ENCODE measurements at regions not wholly inside any gene's neighbourhood (a gene's known extent, or its start where the extent isn't known, plus 50 kb on each side); places are given as distances from the start of the nearest gene placed in this dataset.

GRCh38 chr6:99219788-99220187 lies 129.7 kb downstream of the FAXC start:
- intact Hi-C loops (cut with DNase I): no loop called here
- WGBS, 2 donors: 21 to 24% methylated on average over 4 of the region's 4 CpGs
- Histone ChIP-seq H3K9me3 (no peaks in the 10 kb centered on the region), H3K36me3 (no peaks in the 10 kb centered on the region), H3K4me1 (no peaks in the 10 kb centered on the region), H3K27ac (no peak overlapping the region), H3K27me3 (no peaks in the 10 kb centered on the region), H3K4me3 (no peak overlapping the region)
- TF ChIP-seq, protein P1, sequence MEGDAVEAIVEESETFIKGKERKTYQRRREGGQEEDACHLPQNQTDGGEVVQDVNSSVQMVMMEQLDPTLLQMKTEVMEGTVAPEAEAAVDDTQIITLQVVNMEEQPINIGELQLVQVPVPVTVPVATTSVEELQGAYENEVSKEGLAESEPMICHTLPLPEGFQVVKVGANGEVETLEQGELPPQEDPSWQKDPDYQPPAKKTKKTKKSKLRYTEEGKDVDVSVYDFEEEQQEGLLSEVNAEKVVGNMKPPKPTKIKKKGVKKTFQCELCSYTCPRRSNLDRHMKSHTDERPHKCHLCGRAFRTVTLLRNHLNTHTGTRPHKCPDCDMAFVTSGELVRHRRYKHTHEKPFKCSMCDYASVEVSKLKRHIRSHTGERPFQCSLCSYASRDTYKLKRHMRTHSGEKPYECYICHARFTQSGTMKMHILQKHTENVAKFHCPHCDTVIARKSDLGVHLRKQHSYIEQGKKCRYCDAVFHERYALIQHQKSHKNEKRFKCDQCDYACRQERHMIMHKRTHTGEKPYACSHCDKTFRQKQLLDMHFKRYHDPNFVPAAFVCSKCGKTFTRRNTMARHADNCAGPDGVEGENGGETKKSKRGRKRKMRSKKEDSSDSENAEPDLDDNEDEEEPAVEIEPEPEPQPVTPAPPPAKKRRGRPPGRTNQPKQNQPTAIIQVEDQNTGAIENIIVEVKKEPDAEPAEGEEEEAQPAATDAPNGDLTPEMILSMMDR (IDR thresholded peaks at IDR 0.05): no peak
- TF ChIP-seq POLR2AphosphoS5 (IDR thresholded peaks at IDR 0.05): no peak
- no peak for TF ChIP-seq EP300 (IDR thresholded peaks at IDR 0.05)
- no peak for TF ChIP-seq POLR2A (IDR thresholded peaks at IDR 0.05)
- DNase-seq: no peak

DNA sequence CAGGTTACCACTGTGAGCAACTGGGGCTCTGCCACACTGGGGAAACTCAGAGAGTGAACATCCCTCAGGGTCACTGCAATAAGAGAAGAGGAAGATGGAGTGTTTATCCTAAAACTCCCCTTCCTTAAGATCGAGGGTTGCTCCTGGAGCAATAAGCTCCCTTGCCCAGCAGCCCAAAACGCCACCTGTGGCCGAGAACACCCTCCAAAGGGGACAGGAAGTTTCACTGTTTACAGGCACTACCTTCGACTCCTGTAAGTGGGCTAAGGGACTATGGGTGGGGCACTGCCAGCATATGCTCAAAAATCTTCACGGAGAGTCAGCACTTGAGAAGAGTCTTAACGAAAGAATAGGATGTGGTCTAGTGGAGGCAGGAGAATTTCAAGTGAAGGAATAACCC lies 132.5 kb downstream of the FAXC start:
- H3K9me3 ChIP-seq: no peaks in the 10 kb centered on the region
- intact Hi-C loops (cut with DNase I): no loop called here
- no peaks in the 10 kb centered on the region for H3K36me3 ChIP-seq
- H3K4me1 ChIP-seq: no peaks in the 10 kb centered on the region
- DNase-seq: no peak
- H3K27ac ChIP-seq: no peak overlapping the region
- no peak overlapping the region for H3K4me3 ChIP-seq
- 22 to 23% methylated on average over 6 of the region's 6 CpGs for WGBS, 2 donors
- H3K27me3 ChIP-seq: no peaks in the 10 kb centered on the region
- TF ChIP-seq, protein P1 (IDR thresholded peaks at IDR 0.05): no peak
- TF ChIP-seq EP300 (IDR thresholded peaks at IDR 0.05) (no peak), POLR2AphosphoS5 (IDR thresholded peaks at IDR 0.05) (no peak), POLR2A (IDR thresholded peaks at IDR 0.05) (no peak)

DNA sequence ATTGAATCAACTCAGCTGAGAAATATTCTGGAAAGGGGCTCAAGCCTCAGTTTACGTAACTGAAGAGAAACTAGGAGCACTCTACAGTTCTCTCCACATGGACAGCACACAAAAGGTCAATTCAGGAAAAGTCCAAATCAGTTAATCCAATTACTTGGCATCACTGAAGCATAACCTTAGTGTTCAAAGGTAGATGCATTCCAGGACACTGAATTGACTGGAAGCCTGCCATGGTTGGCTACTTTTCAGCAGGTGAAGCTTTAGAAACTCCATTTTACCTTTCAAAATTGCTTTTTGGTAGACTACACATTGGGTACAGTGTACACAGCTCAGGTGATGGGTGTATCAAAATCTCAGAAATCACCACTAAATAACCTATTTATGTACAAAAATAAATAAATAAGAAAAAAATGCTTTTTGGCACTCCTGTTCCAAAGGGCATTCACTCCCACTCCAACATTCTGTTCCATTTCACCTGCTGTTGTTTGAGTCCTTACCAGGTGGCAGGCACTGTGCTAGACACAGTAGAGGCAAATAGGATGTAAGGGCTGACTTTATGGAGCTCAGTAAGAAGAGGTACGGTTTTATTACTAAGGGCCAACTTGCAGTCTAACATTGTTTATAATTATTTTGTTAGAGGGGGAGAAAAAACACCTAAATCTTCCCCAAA lies 153.4 kb downstream of the FAXC start:
- WGBS, 2 donors: 75 to 87% methylated on average over 2 of the region's 2 CpGs
- H3K36me3 ChIP-seq: no peaks in the 10 kb centered on the region
- intact Hi-C loops (cut with DNase I): no loop called here

GRCh38 chr6:99192561-99192960 lies 156.9 kb downstream of the FAXC start:
- Histone ChIP-seq H3K27me3 (no peaks in the 10 kb centered on the region), H3K4me1 (peaks cover 0 to 2% (median 0%) of the 10 kb centered on the region in 4 donors), H3K4me3 (no peak overlapping the region), H3K9me3 (no peaks in the 10 kb centered on the region), H3K36me3 (no peaks in the 10 kb centered on the region), H3K27ac (no peak overlapping the region)
- TF ChIP-seq POLR2AphosphoS5 (IDR thresholded peaks at IDR 0.05): no peak
- TF ChIP-seq EP300 (IDR thresholded peaks at IDR 0.05): no peak
- no peak for TF ChIP-seq POLR2A (IDR thresholded peaks at IDR 0.05)
- TF ChIP-seq, protein P1 (IDR thresholded peaks at IDR 0.05): no peak
- DNase-seq: no peak
- intact Hi-C loops (cut with DNase I): no loop called here
- 84 to 91% methylated on average over 4 of the region's 4 CpGs for WGBS, 2 donors

More for the DNA sequence above, 153.4 kb downstream of the FAXC start:
- no peaks in the 10 kb centered on the region for H3K9me3 ChIP-seq
- H3K4me3 ChIP-seq: no peak overlapping the region
- no peak for DNase-seq
- TF ChIP-seq, protein P1 (IDR thresholded peaks at IDR 0.05): no peak
- TF ChIP-seq EP300 (IDR thresholded peaks at IDR 0.05) (no peak), POLR2AphosphoS5 (IDR thresholded peaks at IDR 0.05) (no peak), POLR2A (IDR thresholded peaks at IDR 0.05) (no peak)
- no peaks in the 10 kb centered on the region for H3K27me3 ChIP-seq
- H3K27ac ChIP-seq: no peak overlapping the region
- no peaks in the 10 kb centered on the region for H3K4me1 ChIP-seq
